HEK293 (cell line): ENCODE measurements at regions not wholly inside any gene's neighbourhood (a gene's known extent, or its start where the extent isn't known, plus 50 kb on each side); places are given as distances from the start of the nearest gene placed in this dataset.

Source experiments
- CTCF ChIA-PET: fragments of 350-600 bp; formaldehyde crosslinking; extraction: SDS; loops from one replicate; lab custom pipeline; 2021; ENCODE audit warnings: antibody characterized with exemption; lab: Yijun Ruan, JAX
- POLR2A ChIA-PET: fragments of 300-600 bp; formaldehyde crosslinking; extraction: SDS; loops from one replicate; lab custom pipeline; 2020; ENCODE audit warnings: antibody characterized with exemption, inconsistent platforms; lab: Yijun Ruan, JAX
- H3K27ac ChIP-seq: fragments of 200-500 bp; sonication (Bioruptor generic); 2 replicates; pipeline ENCODE4 v1.5.1; 2014; ENCODE audit warnings: low read depth, low read length, control low read depth, inconsistent platforms; ENCODE audit errors: extremely low read depth
- H3K36me3 ChIP-seq, 2 experiments: fragments of 200-500 bp in 1 of 2; sonication (Bioruptor generic) in 1 of 2; 1 replicate in 1 of 2; 2 replicates in 1 of 2; pipeline ENCODE4 v1.5.1; 2014 to 2017; ENCODE audit warnings: inconsistent platforms in 2 of 2, low read length in 2 of 2; ENCODE audit not compliant: control insufficient read depth in 2 of 2, insufficient read depth in 1 of 2
- H3K4me1 ChIP-seq: fragments of 200-500 bp; sonication (Bioruptor generic); 2 replicates; pipeline ENCODE4 v1.5.1; 2014; ENCODE audit warnings: mild to moderate bottlenecking, low read length, inconsistent platforms; ENCODE audit not compliant: control insufficient read depth, insufficient read depth
- H3K4me3 ChIP-seq: 2 replicates; pipeline ENCODE4 v1.5.1; 2011; ENCODE audit warnings: low read depth, mild to moderate bottlenecking, control low read depth, low read length, moderate library complexity
- H3K9me3 ChIP-seq: fragments of 200-500 bp; sonication (Bioruptor generic); 2 replicates; pipeline ENCODE4 v1.5.1; 2014; ENCODE audit warnings: low read depth, low read length, inconsistent platforms; ENCODE audit not compliant: control insufficient read depth, insufficient read depth
- CTCF ChIP-seq: fragments of 450-650 bp; formaldehyde crosslinking; IDR thresholded peaks from 2 replicates; pipeline ENCODE4 v1.5.1; 2016; ENCODE audit warnings: missing biosample characterization, missing genetic modification characterization
- KLF9 ChIP-seq: fragments of 450-650 bp; formaldehyde crosslinking; IDR thresholded peaks from 2 replicates; pipeline ENCODE4 v1.5.1; 2016; ENCODE audit warnings: missing biosample characterization, missing genetic modification characterization, low read depth
- REST ChIP-seq: fragments of 450-650 bp; formaldehyde crosslinking; IDR thresholded peaks from 2 replicates; pipeline ENCODE4 v1.5.1; 2016; ENCODE audit warnings: missing biosample characterization, missing genetic modification characterization
- SCRT1 ChIP-seq: fragments of 450-650 bp; formaldehyde crosslinking; IDR thresholded peaks from 2 replicates; pipeline ENCODE4 v1.5.1; 2016; ENCODE audit warnings: missing biosample characterization, missing genetic modification characterization, borderline replicate concordance
- TCF7L2 ChIP-seq: IDR thresholded peaks from 2 replicates; pipeline ENCODE4 v1.6.1; 2011; ENCODE audit warnings: low read depth, mild to moderate bottlenecking, inconsistent platforms, low read length, moderate library complexity, borderline replicate concordance
- WT1 ChIP-seq: fragments of 450-650 bp; formaldehyde crosslinking; IDR thresholded peaks from 2 replicates; pipeline ENCODE4 v1.5.1; 2016; ENCODE audit warnings: missing biosample characterization, missing genetic modification characterization
- ZBTB21 ChIP-seq: fragments of 450-650 bp; formaldehyde crosslinking; IDR thresholded peaks from 2 replicates; pipeline ENCODE4 v1.5.1; 2017; ENCODE audit warnings: missing biosample characterization, missing genetic modification characterization
- ZBTB44 ChIP-seq: fragments of 450-650 bp; IDR thresholded peaks from 2 replicates; pipeline ENCODE4 v1.5.1; 2018; ENCODE audit warnings: missing biosample characterization, mild to moderate bottlenecking, missing genetic modification characterization
- ZBTB48 ChIP-seq: fragments of 450-650 bp; formaldehyde crosslinking; IDR thresholded peaks from 2 replicates; pipeline ENCODE4 v1.5.1; 2016; ENCODE audit warnings: missing biosample characterization, missing genetic modification characterization
- ZEB2 ChIP-seq: fragments of 450-650 bp; formaldehyde crosslinking; IDR thresholded peaks from 2 replicates; pipeline ENCODE4 v1.5.1; 2016; ENCODE audit warnings: missing biosample characterization, missing genetic modification characterization
- ZFP3 ChIP-seq: fragments of 450-650 bp; formaldehyde crosslinking; IDR thresholded peaks from 2 replicates; pipeline ENCODE4 v1.5.1; 2016; ENCODE audit warnings: low read depth, missing biosample characterization, missing genetic modification characterization
- ZNF140 ChIP-seq: fragments of 450-650 bp; formaldehyde crosslinking; IDR thresholded peaks from 2 replicates; pipeline ENCODE4 v1.5.1; 2016; ENCODE audit warnings: missing biosample characterization, missing genetic modification characterization
- ZNF157 ChIP-seq: fragments of 450-650 bp; formaldehyde crosslinking; IDR thresholded peaks from 2 replicates; pipeline ENCODE4 v1.5.1; 2016; ENCODE audit warnings: missing biosample characterization, missing genetic modification characterization
- ZNF174 ChIP-seq: fragments of 450-650 bp; formaldehyde crosslinking; IDR thresholded peaks from 2 replicates; pipeline ENCODE4 v1.5.0; 2017; ENCODE audit warnings: missing biosample characterization, mild to moderate bottlenecking, missing genetic modification characterization
- ZNF211 ChIP-seq: fragments of 450-650 bp; formaldehyde crosslinking; IDR thresholded peaks from 2 replicates; pipeline ENCODE4 v1.5.1; 2016; ENCODE audit warnings: low read depth, missing biosample characterization, missing genetic modification characterization
- ZNF221 ChIP-seq: fragments of 450-650 bp; formaldehyde crosslinking; IDR thresholded peaks from 2 replicates; pipeline ENCODE4 v1.5.1; 2017; ENCODE audit warnings: missing biosample characterization, missing genetic modification characterization, borderline replicate concordance
- ZNF248 ChIP-seq: fragments of 450-650 bp; formaldehyde crosslinking; IDR thresholded peaks from 2 replicates; pipeline ENCODE4 v1.5.1; 2017; ENCODE audit warnings: missing biosample characterization, missing genetic modification characterization
- ZNF302 ChIP-seq: fragments of 450-650 bp; formaldehyde crosslinking; IDR thresholded peaks from 2 replicates; pipeline ENCODE4 v1.5.1; 2016; ENCODE audit warnings: missing biosample characterization, missing genetic modification characterization, low read depth
- ZNF404 ChIP-seq: fragments of 450-650 bp; formaldehyde crosslinking; IDR thresholded peaks from 2 replicates; pipeline ENCODE4 v1.5.1; 2017; ENCODE audit warnings: missing biosample characterization, missing genetic modification characterization
- ZNF423 ChIP-seq: fragments of 450-650 bp; formaldehyde crosslinking; IDR thresholded peaks from 2 replicates; pipeline ENCODE4 v1.5.1; 2016; ENCODE audit warnings: missing biosample characterization, missing genetic modification characterization
- ZNF580 ChIP-seq: fragments of 450-650 bp; formaldehyde crosslinking; IDR thresholded peaks from 2 replicates; pipeline ENCODE4 v1.5.1; 2016; ENCODE audit warnings: missing biosample characterization, missing genetic modification characterization
- ZNF664 ChIP-seq: fragments of 450-650 bp; formaldehyde crosslinking; IDR thresholded peaks from 2 replicates; pipeline ENCODE4 v1.5.1; 2016; ENCODE audit warnings: missing biosample characterization, missing genetic modification characterization
- ZNF704 ChIP-seq: fragments of 450-650 bp; formaldehyde crosslinking; IDR thresholded peaks from 2 replicates; pipeline ENCODE4 v1.5.1; 2016; ENCODE audit warnings: missing biosample characterization, missing genetic modification characterization
- ZNF707 ChIP-seq: fragments of 450-650 bp; formaldehyde crosslinking; IDR thresholded peaks from 2 replicates; pipeline ENCODE4 v1.5.1; 2016; ENCODE audit warnings: missing biosample characterization, missing genetic modification characterization

GRCh38 chr6:17015551-17016381 is 86.1 kb upstream of the STMND1 start:
- Histone ChIP-seq H3K4me3 (no peak overlapping the region), H3K27ac (no peak overlapping the region)

GRCh38 chr6:17015144-17015543 is 86.7 kb upstream of the STMND1 start:
- Histone ChIP-seq H3K4me1 (no peaks in the 10 kb centered on the region), H3K4me3 (no peak overlapping the region), H3K27ac (no peak overlapping the region), H3K9me3 (no peaks in the 10 kb centered on the region), H3K36me3 (no peaks in the 10 kb centered on the region)
- ChIA-PET POLR2A (no interaction called here), CTCF (interaction anchor here (0.6 to 0.8 kb wide), 5 partner anchors 10 to 1372 kb away, joined by 3 to 5 read pairs (median 3); no protein-coding TSS in a partner anchor)
- peak; percentile 49; the same call in 1 of the 2 replicates for TF ChIP-seq ZNF211 (tag by site-specific recombination)
- TF ChIP-seq ZNF664 (tag by site-specific recombination), result no peak

More at GRCh38 chr6:17015551-17016381, 86.1 kb upstream of the STMND1 start:
- Histone ChIP-seq H3K36me3 (no peaks in the 10 kb centered on the region), H3K4me1 (no peaks in the 10 kb centered on the region), H3K9me3 (no peaks in the 10 kb centered on the region)
- CTCF ChIA-PET, result interaction anchor here (0.6 to 0.8 kb wide), 3 partner anchors 10 to 1373 kb away, joined by 3 to 5 read pairs (median 3); no protein-coding TSS in a partner anchor
- POLR2A ChIA-PET, result no interaction called here
- no peak for TF ChIP-seq REST
- no peak for TF ChIP-seq ZNF221 (tag by site-specific recombination)
- no peak for TF ChIP-seq ZNF140
- TF ChIP-seq ZNF580 (tag by site-specific recombination), result no peak
- no peak for TF ChIP-seq ZNF423 (tag by site-specific recombination)
- TF ChIP-seq ZNF174 (tag by site-specific recombination), result no peak
- no peak for TF ChIP-seq SCRT1
- TF ChIP-seq ZNF707, result no peak
- TF ChIP-seq ZBTB21 (tag by site-specific recombination), result no peak
- TF ChIP-seq ZEB2 (tag by site-specific recombination), result no peak
- TF ChIP-seq ZBTB48 (tag by site-specific recombination), result no peak
- no peak for TF ChIP-seq ZFP3
- TF ChIP-seq KLF9, result no peak
- TF ChIP-seq ZNF302 (tag by site-specific recombination), result no peak
- no peak for TF ChIP-seq ZNF248 (tag by site-specific recombination)
- TF ChIP-seq ZNF211 (tag by site-specific recombination), result no peak
- TF ChIP-seq ZNF157, result no peak

GRCh38 chr6:17013701-17014100 is 88.1 kb upstream of the STMND1 start:
- no peak overlapping the region for H3K27ac ChIP-seq
- no peak overlapping the region for H3K4me3 ChIP-seq
- H3K4me1 ChIP-seq, result no peaks in the 10 kb centered on the region
- H3K9me3 ChIP-seq, result no peaks in the 10 kb centered on the region
- H3K36me3 ChIP-seq, result no peaks in the 10 kb centered on the region
- ChIA-PET POLR2A (no interaction called here), CTCF (interaction anchor here (0.6 kb wide), 1 partner anchor 13 kb away, joined by 3 read pairs; no protein-coding TSS in a partner anchor)
- TF ChIP-seq TCF7L2 (no peak), ZNF404 (tag by site-specific recombination) (no peak), ZNF704 (tag by site-specific recombination) (no peak), WT1 (tag by site-specific recombination) (no peak), ZBTB21 (tag by site-specific recombination) (no peak), ZBTB44 (tag by site-specific recombination) (no peak), CTCF (no peak)
